H9 (cell line): ENCODE measurements at regions not wholly inside any gene's neighbourhood (a gene's known extent, or its start where the extent isn't known, plus 50 kb on each side); places are given as distances from the start of the nearest gene placed in this dataset.

Source experiments
- DNase-seq: peaks from one replicate; pipeline ENCODE4 v3.0.0-alpha.2; 2017
- H2AFZ ChIP-seq: one replicate; pipeline ENCODE4 v1.6.1; 2013; ENCODE audit warnings: mild to moderate bottlenecking, low read length, control low read depth, moderate library complexity
- H2AK5ac ChIP-seq: 2 replicates; pipeline ENCODE4 v1.6.1; 2013; ENCODE audit warnings: low read length, control low read depth, mixed read lengths; ENCODE audit not compliant: insufficient read length
- H2BK120ac ChIP-seq: one replicate; pipeline ENCODE4 v1.6.1; 2013; ENCODE audit warnings: low read depth, mild to moderate bottlenecking, low read length, control low read depth, inconsistent platforms; ENCODE audit not compliant: poor library complexity, severe bottlenecking
- H2BK12ac ChIP-seq: 2 replicates; pipeline ENCODE4 v1.6.1; 2013; ENCODE audit warnings: low read length, control low read depth, mixed read lengths, low read depth; ENCODE audit not compliant: insufficient read length
- H2BK15ac ChIP-seq: 2 replicates; pipeline ENCODE4 v1.6.1; 2013; ENCODE audit warnings: low read depth, low read length, control low read depth
- H2BK20ac ChIP-seq: one replicate; pipeline ENCODE4 v1.6.1; 2013; ENCODE audit warnings: low read depth, mild to moderate bottlenecking, low read length, control low read depth, inconsistent platforms; ENCODE audit not compliant: poor library complexity, severe bottlenecking
- H2BK5ac ChIP-seq: 2 replicates; pipeline ENCODE4 v1.6.1; 2013; ENCODE audit warnings: low read length, control low read depth, mixed read lengths; ENCODE audit not compliant: insufficient read length
- H3K14ac ChIP-seq: 2 replicates; pipeline ENCODE4 v1.6.1; 2013; ENCODE audit warnings: low read length, control low read depth; ENCODE audit not compliant: insufficient read depth
- H3K18ac ChIP-seq: 2 replicates; pipeline ENCODE4 v1.6.1; 2013; ENCODE audit warnings: low read depth, mild to moderate bottlenecking, mixed read lengths, low read length, control low read depth; ENCODE audit not compliant: insufficient read length
- H3K23ac ChIP-seq: 2 replicates; pipeline ENCODE4 v1.6.1; 2013; ENCODE audit warnings: low read length, control low read depth, mixed read lengths, low read depth; ENCODE audit not compliant: insufficient read length
- H3K23me2 ChIP-seq: 2 replicates; pipeline ENCODE4 v1.6.1; 2013; ENCODE audit warnings: low read depth, mild to moderate bottlenecking, mixed read lengths, low read length, control low read depth; ENCODE audit not compliant: insufficient read length, poor library complexity, severe bottlenecking
- H3K27ac ChIP-seq: 2 replicates; pipeline ENCODE4 v1.5.1; 2013; ENCODE audit warnings: low read length, control low read depth, mixed read lengths, low read depth; ENCODE audit not compliant: insufficient read length
- H3K27me3 ChIP-seq: 2 replicates; pipeline ENCODE4 v1.6.1; 2013; ENCODE audit warnings: low read length, control low read depth, inconsistent platforms; ENCODE audit not compliant: insufficient read depth
- H3K4ac ChIP-seq: 2 replicates; pipeline ENCODE4 v1.6.1; 2013; ENCODE audit warnings: low read depth, mild to moderate bottlenecking, control low read depth, inconsistent platforms, low read length, moderate library complexity
- H3K4me1 ChIP-seq: 2 replicates; pipeline ENCODE4 v1.6.1; 2013; ENCODE audit warnings: low read length, control low read depth, inconsistent platforms; ENCODE audit not compliant: insufficient read depth
- H3K4me2 ChIP-seq: 2 replicates; pipeline ENCODE4 v1.6.1; 2013; ENCODE audit warnings: low read length, control low read depth, mixed read lengths; ENCODE audit not compliant: insufficient read length, insufficient read depth
- H3K56ac ChIP-seq: 2 replicates; pipeline ENCODE4 v1.6.1; 2013; ENCODE audit warnings: low read depth, mild to moderate bottlenecking, mixed read lengths, low read length, control low read depth; ENCODE audit not compliant: insufficient read length
- H3K79me1 ChIP-seq: 2 replicates; pipeline ENCODE4 v1.6.1; 2013; ENCODE audit warnings: low read depth, mild to moderate bottlenecking, moderate library complexity, low read length, control low read depth, inconsistent platforms; ENCODE audit not compliant: insufficient read depth, poor library complexity, severe bottlenecking
- H3K79me2 ChIP-seq: 2 replicates; pipeline ENCODE4 v1.6.1; 2013; ENCODE audit warnings: low read length, control low read depth, inconsistent platforms; ENCODE audit not compliant: insufficient read depth
- H3K9ac ChIP-seq: 2 replicates; pipeline ENCODE4 v1.6.1; 2013; ENCODE audit warnings: low read length, control low read depth, mixed read lengths; ENCODE audit not compliant: insufficient read length; ENCODE audit errors: extremely low read depth
- H3K9me3 ChIP-seq: one replicate; pipeline ENCODE4 v1.6.1; 2013; ENCODE audit warnings: low read depth, low read length, inconsistent platforms; ENCODE audit not compliant: control insufficient read depth
- H3T11ph ChIP-seq: one replicate; pipeline ENCODE4 v1.6.1; 2013; ENCODE audit warnings: mild to moderate bottlenecking, low read length, control low read depth, inconsistent platforms
- H4K20me1 ChIP-seq: one replicate; pipeline ENCODE4 v1.6.1; 2013; ENCODE audit not compliant: control insufficient read depth, insufficient read length, insufficient read depth
- H4K5ac ChIP-seq: 2 replicates; pipeline ENCODE4 v1.6.1; 2013; ENCODE audit warnings: low read depth, mild to moderate bottlenecking, mixed read lengths, low read length, control low read depth; ENCODE audit not compliant: insufficient read length
- H4K8ac ChIP-seq: replicated peaks from 2 replicates; pipeline ENCODE4 v1.6.1; 2013; ENCODE audit warnings: low read length, control low read depth, mixed read lengths, low read depth; ENCODE audit not compliant: insufficient read length
- H4K91ac ChIP-seq: 2 replicates; pipeline ENCODE4 v1.6.1; 2013; ENCODE audit warnings: low read depth, mild to moderate bottlenecking, moderate library complexity, mixed read lengths, low read length, control low read depth; ENCODE audit not compliant: insufficient read length
- H3K27ac Mint-ChIP-seq, 3 experiments: 2 replicates in 2 of 3; 3 replicates in 1 of 3; pipeline ENCODE4 v1.8.0; 2020 to 2021; ENCODE audit warnings: mixed read lengths in 3 of 3, mild to moderate bottlenecking in 1 of 3, moderate library complexity in 1 of 3
- H3K27me3 Mint-ChIP-seq: 2 replicates; pipeline ENCODE4 v1.8.0; 2021; ENCODE audit warnings: low read depth, mild to moderate bottlenecking, moderate library complexity, mixed read lengths
- H3K36me3 Mint-ChIP-seq, 3 experiments: 2 replicates in 2 of 3; 3 replicates in 1 of 3; pipeline ENCODE4 v1.8.0; 2020 to 2021; ENCODE audit warnings: low read depth in 3 of 3, mixed read lengths in 3 of 3; ENCODE audit not compliant: insufficient read depth in 1 of 3
- H3K4me1 Mint-ChIP-seq, 2 experiments: 2 replicates each; pipeline ENCODE4 v1.8.0; 2020; ENCODE audit warnings: mixed read lengths in 2 of 2
- H3K4me3 Mint-ChIP-seq, 2 experiments: 2 replicates in 1 of 2; 3 replicates in 1 of 2; pipeline ENCODE4 v1.8.0; 2020 to 2021; ENCODE audit warnings: mild to moderate bottlenecking in 2 of 2, mixed read lengths in 2 of 2, moderate library complexity in 1 of 2
- H3K9me3 Mint-ChIP-seq, 2 experiments: 2 replicates in 1 of 2; 3 replicates in 1 of 2; pipeline ENCODE4 v1.8.0; 2020; ENCODE audit warnings: mild to moderate bottlenecking in 2 of 2, mixed read lengths in 2 of 2, moderate library complexity in 1 of 2
- WGBS: extraction: QIAGEN DNeasy Blood & Tissue Kit; methylation state at CpG from one replicate; pipeline ENCODE4 v1.1.7; 2013; ENCODE audit warnings: missing lambda C conversion rate, low lambda C conversion rate, mixed read lengths; ENCODE audit not compliant: insufficient read length; ENCODE audit errors: extremely low coverage; 5-methylcytosine and 5-hydroxymethylcytosine counted together
- TF ChIP-seq, protein P1 (sequence below): fragments of 200-600 bp; sonication (generic); conservative IDR thresholded peaks from 3 replicates; pipeline ENCODE4 v1.8.0; 2021; ENCODE audit warnings: antibody characterized with exemption, mild to moderate bottlenecking

DNA sequence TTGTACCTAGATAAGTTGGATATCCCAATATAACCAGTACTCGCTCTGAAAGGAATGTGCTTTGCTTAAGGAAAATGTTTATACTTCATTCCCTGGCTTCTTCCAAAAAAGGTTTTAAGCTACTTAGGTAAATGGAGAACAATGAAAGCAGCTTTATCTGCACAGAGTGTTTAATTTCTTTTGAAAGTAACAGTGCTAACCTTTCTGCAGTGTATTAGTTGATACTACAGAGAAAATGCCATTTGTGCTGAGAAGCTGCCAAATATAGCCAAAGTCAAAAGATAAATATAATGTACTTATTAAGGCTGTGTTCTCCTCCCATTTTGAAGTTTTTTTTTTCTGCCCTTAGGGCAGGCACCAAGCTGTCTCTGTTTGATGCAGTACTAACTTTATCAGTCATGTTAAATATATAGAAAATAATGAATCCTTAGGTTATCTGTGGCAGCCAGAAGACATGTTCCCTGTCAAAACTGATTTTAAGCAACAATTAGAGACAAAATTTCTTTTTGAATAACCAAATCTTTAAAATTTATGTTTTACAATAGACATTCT is 145.4 kb upstream of the KITLG start:
- no peaks in the 10 kb centered on the region for H3K4me1 ChIP-seq
- H2BK5ac ChIP-seq: no peak overlapping the region
- no peak overlapping the region for H3K14ac ChIP-seq
- H3K4me2 ChIP-seq: no peak overlapping the region
- H4K91ac ChIP-seq: no peak overlapping the region
- H3K79me1 ChIP-seq: no peaks in the 10 kb centered on the region
- no peak overlapping the region for H4K8ac ChIP-seq
- Mint-ChIP-seq H3K9me3 (no peaks in the 10 kb centered on the region; a peak in 1 of 5 replicates), H3K4me3 (no peak overlapping the region), H3K36me3 (no peaks in the 10 kb centered on the region), H3K27ac (no peak overlapping the region), H3K4me1 (no peaks in the 10 kb centered on the region), H3K27me3 (no peaks in the 10 kb centered on the region)
- H3K4ac ChIP-seq: no peak overlapping the region
- no peak overlapping the region for H2BK15ac ChIP-seq
- TF ChIP-seq, protein P1, sequence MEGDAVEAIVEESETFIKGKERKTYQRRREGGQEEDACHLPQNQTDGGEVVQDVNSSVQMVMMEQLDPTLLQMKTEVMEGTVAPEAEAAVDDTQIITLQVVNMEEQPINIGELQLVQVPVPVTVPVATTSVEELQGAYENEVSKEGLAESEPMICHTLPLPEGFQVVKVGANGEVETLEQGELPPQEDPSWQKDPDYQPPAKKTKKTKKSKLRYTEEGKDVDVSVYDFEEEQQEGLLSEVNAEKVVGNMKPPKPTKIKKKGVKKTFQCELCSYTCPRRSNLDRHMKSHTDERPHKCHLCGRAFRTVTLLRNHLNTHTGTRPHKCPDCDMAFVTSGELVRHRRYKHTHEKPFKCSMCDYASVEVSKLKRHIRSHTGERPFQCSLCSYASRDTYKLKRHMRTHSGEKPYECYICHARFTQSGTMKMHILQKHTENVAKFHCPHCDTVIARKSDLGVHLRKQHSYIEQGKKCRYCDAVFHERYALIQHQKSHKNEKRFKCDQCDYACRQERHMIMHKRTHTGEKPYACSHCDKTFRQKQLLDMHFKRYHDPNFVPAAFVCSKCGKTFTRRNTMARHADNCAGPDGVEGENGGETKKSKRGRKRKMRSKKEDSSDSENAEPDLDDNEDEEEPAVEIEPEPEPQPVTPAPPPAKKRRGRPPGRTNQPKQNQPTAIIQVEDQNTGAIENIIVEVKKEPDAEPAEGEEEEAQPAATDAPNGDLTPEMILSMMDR: no peak
- no peak overlapping the region for H2BK20ac ChIP-seq
- no peak overlapping the region for H3K27ac ChIP-seq
- no peak overlapping the region for H2BK120ac ChIP-seq
- no peak overlapping the region for H4K5ac ChIP-seq
- no peak overlapping the region for H3K23ac ChIP-seq
- no peaks in the 10 kb centered on the region for H3K27me3 ChIP-seq
- no peak overlapping the region for H2BK12ac ChIP-seq
- H3K56ac ChIP-seq: no peak overlapping the region
- no peak overlapping the region for H2AK5ac ChIP-seq
- no peaks in the 10 kb centered on the region for H3K23me2 ChIP-seq
- no peak overlapping the region for H3K18ac ChIP-seq
- no peak overlapping the region for H3T11ph ChIP-seq
- H3K9me3 ChIP-seq: no peaks in the 10 kb centered on the region
- H3K79me2 ChIP-seq: no peaks in the 10 kb centered on the region
- no peak for DNase-seq
- no peaks in the 10 kb centered on the region for H4K20me1 ChIP-seq
- H2AFZ ChIP-seq: no peak overlapping the region
- no peak overlapping the region for H3K9ac ChIP-seq
- no CpG with 5 or more reads among the region's 1 CpG for WGBS
